KG1 (cell line): ENCODE measurements at regions not wholly inside any gene's neighbourhood (a gene's known extent, or its start where the extent isn't known, plus 50 kb on each side); places are given as distances from the start of the nearest gene placed in this dataset.
"Not testable (repeated sequence)": the region's sequence is repeated elsewhere in the genome, so short reads cannot be mapped to it uniquely, and the experiment has no call there.

Experiments used
- DNase-seq: peaks from one replicate; lab custom pipeline; 2025; lab: John Stamatoyannopoulos, UW

DNA sequence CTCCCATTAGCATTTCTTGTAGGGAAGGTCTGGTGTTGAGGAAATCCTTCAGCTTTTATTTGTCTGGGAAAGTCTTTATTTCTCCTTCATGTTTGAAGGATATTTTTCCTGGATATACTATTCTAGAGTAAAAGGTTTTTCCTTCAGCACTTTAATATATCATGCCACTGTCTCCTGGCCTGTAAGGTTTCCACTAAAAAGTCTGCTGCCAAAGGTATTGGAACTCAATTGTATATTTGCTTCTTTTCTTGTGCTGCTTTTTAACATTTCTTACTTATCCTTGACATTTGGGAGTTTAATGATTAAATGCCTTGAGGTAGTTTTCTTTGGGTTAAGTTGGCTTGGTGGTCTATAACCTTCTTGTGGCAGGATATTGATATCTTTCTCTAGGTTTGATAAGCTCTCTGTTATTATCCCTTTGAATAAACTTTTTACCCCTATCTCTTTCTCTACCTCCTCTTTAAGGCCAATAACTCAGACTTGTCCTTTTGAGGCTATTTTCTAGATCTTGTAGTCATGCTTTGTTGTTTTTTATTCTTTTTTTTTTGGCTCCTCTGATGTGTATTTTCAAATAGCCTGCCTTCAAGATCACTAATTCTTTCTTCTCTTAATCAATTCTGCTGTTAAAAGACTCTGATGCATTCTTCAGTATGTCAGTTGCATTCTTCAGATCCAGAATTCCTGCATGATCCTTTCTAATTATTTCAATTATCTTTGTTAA lies 225.0 kb upstream of the ZNF217 start:
- no peak for DNase-seq

DNA sequence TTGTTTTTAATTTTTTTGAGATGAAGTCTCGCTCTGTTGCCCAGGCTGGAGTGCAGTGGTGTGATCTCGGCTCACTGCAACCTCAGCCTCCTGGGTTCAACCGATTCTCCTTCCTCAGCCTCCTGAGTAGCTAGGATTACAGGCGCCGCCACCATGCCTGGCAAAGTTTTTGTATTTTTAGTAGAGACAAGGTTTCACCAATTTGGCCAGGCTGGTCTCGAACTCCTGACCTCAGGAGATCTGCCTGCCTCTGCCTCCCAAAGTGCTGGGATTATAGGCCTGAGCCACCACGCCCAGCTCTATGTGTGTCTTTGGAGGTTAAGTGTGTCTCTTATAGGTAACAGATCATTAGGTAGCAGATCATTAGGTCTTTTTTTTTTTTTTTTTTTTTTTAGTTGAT lies 223.9 kb upstream of the ZNF217 start:
- DNase-seq: not testable (repeated sequence)

DNA sequence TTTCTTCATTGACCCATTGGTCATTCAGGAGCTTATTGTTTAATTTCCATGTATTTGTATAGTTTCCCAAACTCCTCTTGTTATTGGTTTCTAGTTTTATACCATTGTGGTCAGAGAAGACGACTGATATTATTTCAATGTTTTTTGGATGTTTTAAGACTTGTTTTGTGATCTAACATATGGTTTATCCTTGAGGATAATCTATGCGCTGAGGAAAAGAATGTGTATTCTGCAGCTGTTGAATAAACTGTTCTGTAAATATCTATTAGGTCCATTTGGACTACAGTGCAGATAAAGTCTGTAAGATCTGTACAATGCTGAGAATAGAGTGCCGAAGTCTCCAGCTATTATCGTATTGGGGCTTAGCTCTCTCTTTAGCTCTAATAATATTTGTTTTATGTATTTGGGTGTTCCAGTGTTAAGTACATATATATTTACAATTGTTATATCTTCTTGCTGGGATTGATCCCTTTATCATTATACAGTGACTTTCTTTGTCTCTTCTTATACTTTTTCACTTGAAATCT lies 223.3 kb upstream of the ZNF217 start:
- DNase-seq: no peak

GRCh38 chr20:53815509-53815908 lies 221.9 kb upstream of the ZNF217 start:
- no peak for DNase-seq

GRCh38 chr20:53814060-53814459 lies 220.4 kb upstream of the ZNF217 start:
- no peak for DNase-seq

DNA sequence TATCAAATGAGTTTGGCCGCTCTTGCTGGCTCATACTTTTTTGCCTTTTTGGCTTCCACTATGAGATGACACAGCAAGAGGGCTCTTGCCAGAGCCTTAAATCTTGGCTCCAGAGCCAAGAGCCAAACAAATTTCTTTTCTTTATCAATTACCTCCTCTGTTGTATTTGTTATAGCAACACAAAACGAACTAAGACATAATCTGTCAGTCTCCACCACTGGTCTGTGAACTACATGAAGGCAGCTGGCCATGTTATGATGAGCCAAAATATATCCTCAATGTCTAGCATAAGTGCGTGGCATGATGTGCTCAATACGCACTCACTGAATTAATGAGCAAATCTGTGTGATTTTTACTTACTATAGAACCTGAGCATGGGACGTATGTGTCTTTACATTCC lies 220.0 kb upstream of the ZNF217 start:
- no peak for DNase-seq

- no peak for DNase-seq
Measured at GRCh38 chr20:53811577-53811976, 217.9 kb upstream of the ZNF217 start.

- DNase-seq: no peak
Measured at GRCh38 chr20:53810661-53811355, 217.2 kb upstream of the ZNF217 start.

GRCh38 chr20:53809728-53810365 lies 216.2 kb upstream of the ZNF217 start:
- no peak for DNase-seq

GRCh38 chr20:53809217-53809616 lies 215.6 kb upstream of the ZNF217 start:
- no peak for DNase-seq

DNA sequence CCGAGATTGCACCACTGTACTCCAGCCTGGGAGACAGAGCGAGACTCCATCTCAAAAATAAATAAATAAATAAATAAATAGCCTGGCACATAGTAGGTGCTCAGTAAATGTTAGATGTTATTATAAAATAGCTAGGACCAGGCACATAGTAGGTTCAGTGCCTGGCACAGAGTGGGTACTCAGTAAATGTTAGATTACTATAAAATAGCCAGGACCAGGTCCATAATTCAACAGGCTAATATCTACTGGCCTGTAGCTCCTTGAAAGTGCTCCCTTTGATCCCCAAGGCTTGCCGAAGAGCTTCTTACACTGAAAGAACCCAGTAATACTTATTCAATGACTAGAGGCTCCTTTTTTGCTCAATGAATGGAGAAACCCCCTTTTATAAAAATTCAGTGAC lies 215.1 kb upstream of the ZNF217 start:
- no peak for DNase-seq

DNA sequence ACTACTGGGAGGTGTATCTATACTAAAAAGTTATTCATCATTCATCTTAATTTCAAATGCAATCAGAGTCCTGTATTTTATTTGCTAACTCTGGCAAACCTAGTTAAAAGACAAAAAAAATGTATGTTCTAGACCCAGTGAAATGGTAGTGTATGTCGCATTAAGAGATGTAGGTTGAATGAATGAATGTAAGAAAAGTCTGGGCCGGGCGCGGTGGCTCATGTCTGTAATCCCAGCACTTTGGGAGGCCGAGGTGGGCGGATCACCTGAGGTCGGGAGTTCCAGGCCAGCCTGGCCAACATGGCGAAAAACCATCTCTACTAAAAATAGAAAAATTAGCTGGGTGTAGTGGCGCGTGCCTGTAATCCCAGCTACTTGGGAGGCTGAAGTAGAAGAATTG lies 214.7 kb upstream of the ZNF217 start:
- DNase-seq: not testable (repeated sequence)

DNA sequence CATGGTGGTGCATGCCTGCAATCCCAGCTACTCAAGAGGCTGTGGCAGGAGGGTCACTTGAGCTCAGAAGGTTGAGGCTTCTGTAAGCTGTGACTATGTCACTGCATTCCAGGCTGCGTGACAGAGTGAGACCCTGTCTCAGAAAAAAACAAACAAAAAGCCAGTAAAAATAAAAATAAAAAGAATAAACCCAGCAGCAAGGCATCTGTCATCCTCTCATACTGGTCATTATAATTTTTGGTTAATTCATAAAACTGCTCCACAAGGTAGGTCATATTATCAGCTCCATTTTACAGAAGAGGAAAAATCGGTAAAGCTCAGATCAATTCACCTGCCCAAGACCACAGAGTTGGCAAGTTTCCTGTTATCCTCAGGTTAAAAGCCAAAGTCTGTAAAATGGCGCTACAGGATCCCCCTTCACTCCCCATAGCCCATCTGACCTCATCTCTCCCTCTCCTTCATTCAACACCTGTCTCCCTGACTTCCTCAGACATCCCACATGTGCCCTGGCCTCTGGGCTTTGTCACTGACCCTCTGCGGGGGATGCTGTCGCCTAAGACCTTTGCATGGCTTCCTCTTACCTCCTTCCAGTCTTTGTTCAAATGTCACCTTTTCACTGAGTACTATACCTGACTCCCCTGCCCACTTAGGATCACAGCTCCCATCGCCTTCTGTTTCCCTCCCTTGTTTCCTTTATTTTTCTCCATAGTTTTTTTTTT lies 213.2 kb upstream of the ZNF217 start:
- DNase-seq: no peak

- no peak for DNase-seq
Measured at GRCh38 chr20:53805895-53806384, 212.3 kb upstream of the ZNF217 start.

DNA sequence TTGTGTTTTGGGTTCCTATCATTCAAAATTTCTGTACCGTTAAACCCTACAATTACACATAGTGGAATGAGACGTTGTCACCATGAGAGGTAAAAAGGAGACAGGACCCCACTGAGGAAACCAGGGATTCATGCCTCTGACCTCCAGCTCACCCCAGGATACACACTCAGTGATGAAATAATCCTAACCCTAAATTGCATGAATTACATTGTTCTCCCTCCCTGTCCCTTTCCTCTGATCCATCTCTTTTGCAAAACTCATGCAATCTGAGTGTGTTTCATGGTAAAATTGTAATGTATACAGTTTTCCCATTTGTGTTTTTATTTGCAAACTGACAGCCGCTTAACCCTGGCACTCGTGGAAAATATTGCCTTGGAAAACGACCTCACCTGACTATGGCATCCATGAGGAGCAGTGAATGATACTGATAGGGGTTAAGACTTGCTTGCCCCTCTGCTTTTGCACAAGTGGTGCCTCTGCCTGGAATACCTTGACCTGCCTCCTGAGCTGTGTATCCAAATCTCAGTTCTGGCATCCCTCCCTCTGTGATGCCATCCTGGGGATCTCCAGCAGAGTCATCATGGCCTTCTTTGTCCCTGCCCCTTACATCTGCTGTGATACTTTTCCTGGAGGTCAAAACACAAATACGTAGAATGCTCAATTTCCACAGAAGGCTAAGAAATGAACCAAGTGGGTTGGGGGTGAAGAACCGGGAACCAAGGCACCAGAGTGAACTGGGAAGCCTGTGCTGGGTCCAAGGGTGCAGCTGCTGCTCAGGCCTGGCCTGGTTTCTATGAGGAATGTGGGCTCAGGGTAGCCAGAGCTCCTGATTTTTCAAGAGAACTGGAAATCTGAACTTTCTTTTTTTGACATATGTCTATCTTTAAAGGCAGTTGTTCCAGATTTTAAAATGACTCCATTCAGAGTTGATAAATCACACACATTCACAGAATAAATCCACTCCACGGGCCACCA lies 211.6 kb upstream of the ZNF217 start:
- DNase-seq: no peak

DNA sequence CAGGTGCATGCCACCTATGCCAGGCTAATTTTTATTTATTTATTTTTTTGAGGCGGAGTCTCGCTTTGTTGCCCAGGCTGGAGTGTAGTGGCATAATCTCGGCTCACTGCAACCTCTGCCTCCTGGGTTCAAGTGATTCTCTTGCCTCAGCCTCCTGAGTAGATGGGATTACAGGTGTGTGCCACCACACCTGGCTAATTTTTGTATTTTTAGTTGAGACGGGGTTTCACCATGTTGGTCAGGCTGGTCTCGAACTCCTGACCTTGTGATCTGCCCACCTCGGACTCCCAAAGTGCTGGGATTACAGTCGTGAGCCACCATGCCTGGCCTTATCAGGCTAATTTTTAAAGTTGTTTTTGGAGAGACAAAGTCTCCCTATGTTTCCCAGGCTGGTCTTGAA lies 210.7 kb upstream of the ZNF217 start:
- not testable (repeated sequence) for DNase-seq

DNA sequence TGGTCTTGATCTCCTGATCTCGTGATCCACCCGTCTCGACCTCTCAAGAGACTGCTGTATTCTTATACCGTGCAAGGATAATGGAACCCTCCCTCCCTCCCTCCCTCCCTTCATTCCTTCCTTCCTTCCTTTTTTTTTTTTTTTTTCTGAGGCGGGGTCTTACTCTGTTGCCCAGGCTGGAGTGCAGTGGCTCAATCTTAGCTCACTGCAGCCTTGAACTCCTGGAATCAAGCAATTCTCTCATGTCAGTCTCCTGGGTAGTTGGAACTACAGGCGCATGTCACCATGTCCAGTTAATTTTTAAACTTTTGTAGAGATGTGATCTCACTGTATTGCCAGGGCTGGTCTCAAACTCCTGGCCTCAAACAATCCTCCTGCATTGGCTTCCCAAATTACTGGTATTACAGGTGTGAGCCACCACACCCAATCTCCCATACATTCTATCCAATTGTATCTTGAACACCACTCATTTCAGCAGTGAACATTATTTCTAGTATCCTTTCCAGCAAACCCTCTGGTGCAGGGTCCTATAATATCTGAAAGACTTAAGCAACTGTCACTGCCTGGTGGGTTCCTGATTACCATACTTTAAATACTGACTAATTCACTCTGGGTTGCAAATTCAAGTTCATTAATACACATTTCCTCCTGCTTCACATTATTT lies 210.0 kb upstream of the ZNF217 start:
- no peak for DNase-seq

GRCh38 chr20:53801609-53802370 lies 208.2 kb upstream of the ZNF217 start:
- DNase-seq: no peak

GRCh38 chr20:53800883-53801604 lies 207.4 kb upstream of the ZNF217 start:
- DNase-seq: no peak
